CD14-positive monocyte (primary cell): ENCODE measurements at regions not wholly inside any gene's neighbourhood (a gene's known extent, or its start where the extent isn't known, plus 50 kb on each side); places are given as distances from the start of the nearest gene placed in this dataset.
"Not testable (repeated sequence)": the region's sequence is repeated elsewhere in the genome, so short reads cannot be mapped to it uniquely, and the experiment has no call there.

Experiments used
- DNase-seq, 3 donors: peaks; one replicate each; pipeline ENCODE4 v3.0.0-alpha.2; 2011 to 2022
- H2AFZ ChIP-seq: 2 replicates; pipeline ENCODE4 v1.6.0; 2012; ENCODE audit warnings: mild to moderate bottlenecking, low read depth, low read length, inconsistent platforms; ENCODE audit not compliant: insufficient read depth, poor library complexity, severe bottlenecking
- H3K27ac ChIP-seq, 2 donors: 1 replicate in 1 of 2; 2 replicates in 1 of 2; pipeline ENCODE4 v1.5.1; 2012 to 2013; ENCODE audit warnings: low read length in 2 of 2, control low read depth in 1 of 2, inconsistent platforms in 1 of 2, low read depth in 1 of 2, mild to moderate bottlenecking in 1 of 2
- H3K27me3 ChIP-seq, 2 donors: one replicate each; pipeline versions ENCODE4 v1.6.0 to v1.6.1; 2011 to 2013; ENCODE audit warnings: low read length in 2 of 2; ENCODE audit not compliant: control insufficient read depth in 2 of 2, insufficient read depth in 2 of 2
- H3K36me3 ChIP-seq, 2 donors: replicated peaks in 1 of 2; 1 replicate in 1 of 2; 2 replicates in 1 of 2; pipeline versions ENCODE4 v1.5.1 to v1.6.1; 2012 to 2013; ENCODE audit warnings: low read length in 2 of 2, control low read depth in 1 of 2, inconsistent platforms in 1 of 2, mild to moderate bottlenecking in 1 of 2; ENCODE audit not compliant: insufficient read depth in 2 of 2, control insufficient read depth in 1 of 2
- H3K4me1 ChIP-seq, 2 donors: 1 replicate in 1 of 2; 2 replicates in 1 of 2; pipeline versions ENCODE4 v1.5.1 to v1.6.1; 2012 to 2013; ENCODE audit warnings: low read length in 2 of 2, control low read depth in 1 of 2, inconsistent platforms in 1 of 2, mild to moderate bottlenecking in 1 of 2, moderate library complexity in 1 of 2; ENCODE audit not compliant: insufficient read depth in 2 of 2, control insufficient read depth in 1 of 2
- H3K4me2 ChIP-seq: replicated peaks from 2 replicates; pipeline ENCODE3; 2012; ENCODE audit warnings: low read length, moderate library complexity, mild to moderate bottlenecking; ENCODE audit not compliant: poor library complexity, severe bottlenecking; ENCODE audit errors: extremely low read depth
- H3K4me3 ChIP-seq, 3 experiments: fragments of 200-600 bp in 1 of 3; sonication (generic) in 1 of 3; replicated peaks in 1 of 3; 1 replicate in 2 of 3; 2 replicates in 1 of 3; pipeline ENCODE4 v1.5.1; 2011 to 2013; ENCODE audit warnings: low read length in 3 of 3, mild to moderate bottlenecking in 3 of 3, control low read depth in 2 of 3, low read depth in 2 of 3, inconsistent platforms in 1 of 3, moderate library complexity in 1 of 3
- H3K79me2 ChIP-seq: 2 replicates; pipeline ENCODE4 v1.6.0; 2012; ENCODE audit warnings: mild to moderate bottlenecking, control low read depth, inconsistent platforms, low read length, moderate library complexity; ENCODE audit not compliant: insufficient read depth
- H3K9ac ChIP-seq: 2 replicates; pipeline ENCODE4 v1.6.0; 2017; ENCODE audit warnings: low read length, mild to moderate bottlenecking; ENCODE audit not compliant: insufficient read depth, poor library complexity, severe bottlenecking
- H3K9me3 ChIP-seq, 2 donors: replicated peaks in 1 of 2; 1 replicate in 1 of 2; 2 replicates in 1 of 2; pipeline versions ENCODE4 v1.5.1 to v1.6.1; 2012 to 2013; ENCODE audit warnings: low read length in 2 of 2, control low read depth in 1 of 2; ENCODE audit not compliant: control insufficient read depth in 1 of 2, insufficient read depth in 1 of 2
- H4K20me1 ChIP-seq: 2 replicates; pipeline ENCODE4 v1.6.0; 2012; ENCODE audit warnings: mild to moderate bottlenecking, low read length, control low read depth, moderate library complexity; ENCODE audit not compliant: insufficient read depth
- H3K27ac Mint-ChIP-seq, 7 donors: one replicate each; pipeline ENCODE4 v1.8.0; 2020; ENCODE audit warnings: mild to moderate bottlenecking in 7 of 7, mixed read lengths in 7 of 7, moderate library complexity in 6 of 7, inconsistent platforms in 2 of 7
- H3K27me3 Mint-ChIP-seq, 3 donors: one replicate each; pipeline ENCODE4 v1.8.0; 2021 to 2022; ENCODE audit warnings: low read depth in 3 of 3, mild to moderate bottlenecking in 3 of 3, mixed read lengths in 3 of 3, moderate library complexity in 3 of 3, inconsistent platforms in 1 of 3
- H3K36me3 Mint-ChIP-seq, 2 donors: one replicate each; pipeline ENCODE4 v1.8.0; 2020; ENCODE audit warnings: mixed read lengths in 2 of 2, inconsistent platforms in 1 of 2, mild to moderate bottlenecking in 1 of 2
- H3K4me1 Mint-ChIP-seq: one replicate; pipeline ENCODE4 v1.8.0; 2020; ENCODE audit warnings: mild to moderate bottlenecking, mixed read lengths
- H3K4me3 Mint-ChIP-seq, 2 donors: one replicate each; pipeline ENCODE4 v1.8.0; 2020; ENCODE audit warnings: mild to moderate bottlenecking in 2 of 2, mixed read lengths in 2 of 2, moderate library complexity in 1 of 2
- H3K9me3 Mint-ChIP-seq, 7 donors: one replicate each; pipeline ENCODE4 v1.8.0; 2020 to 2022; ENCODE audit warnings: mixed read lengths in 7 of 7, mild to moderate bottlenecking in 6 of 7, moderate library complexity in 6 of 7, inconsistent platforms in 2 of 7
- CTCF ChIP-seq: fragments of 200-600 bp; IDR thresholded peaks from one replicate; pipeline ENCODE4 v1.8.0; 2022; ENCODE audit warnings: antibody characterized with exemption, mild to moderate bottlenecking
- WGBS: methylation state at CpG from one replicate; pipeline ENCODE4 v1.1.5; 2013; ENCODE audit warnings: missing lambda C conversion rate; ENCODE audit not compliant: insufficient coverage; 5-methylcytosine and 5-hydroxymethylcytosine counted together
- intact Hi-C, 2 donors: fragments of 100-400 bp; cut with micrococcal nuclease; formaldehyde crosslinking; loops; one replicate each; pipeline versions ENCODE4 v1.15.0 to v1.15.1; 2023

- Mint-ChIP-seq H3K27ac (no peak overlapping the region), H3K9me3 (peaks cover 8 to 19% (median 16%) of the 10 kb centered on the region in 7 donors), H3K27me3 (no peaks in the 10 kb centered on the region), H3K4me3 (no peak overlapping the region), H3K36me3 (no peaks in the 10 kb centered on the region), H3K4me1 (no peaks in the 10 kb centered on the region)
- Histone ChIP-seq H3K9ac (no peak overlapping the region), H3K9me3 (peaks cover 12 to 36% of the 10 kb centered on the region in 2 donors), H3K4me3 (no peak overlapping the region), H3K4me1 (no peaks in the 10 kb centered on the region), H3K79me2 (no peaks in the 10 kb centered on the region), H3K27ac (no peak overlapping the region), H3K27me3 (no peaks in the 10 kb centered on the region), H3K36me3 (no peaks in the 10 kb centered on the region), H4K20me1 (no peaks in the 10 kb centered on the region), H3K4me2 (no peak overlapping the region), H2AFZ (no peak overlapping the region)
- DNase-seq: no peak
- 54% methylated on average over 5 of the region's 6 CpGs for WGBS
- intact Hi-C loops: loop anchor here in 1 of 2 donors (10.0 kb wide), 1 partner anchor 60 kb away; no protein-coding TSS in a partner anchor
- no peak for TF ChIP-seq CTCF
Measured at GRCh38 chr11:50214376-50214775, 181.7 kb downstream of the OR4C45 start.

- H3K36me3 ChIP-seq: no peaks in the 10 kb centered on the region
- Mint-ChIP-seq H3K27me3 (no peaks in the 10 kb centered on the region), H3K36me3 (no peaks in the 10 kb centered on the region), H3K4me3 (no peak overlapping the region), H3K9me3 (peaks cover 2 to 22% (median 12%) of the 10 kb centered on the region in 7 donors), H3K4me1 (no peaks in the 10 kb centered on the region), H3K27ac (no peak overlapping the region)
- H3K9me3 ChIP-seq: peaks cover 16 to 23% of the 10 kb centered on the region in 2 donors
- no CpG with 5 or more reads among the region's 5 CpGs for WGBS
- no peak overlapping the region for H3K4me2 ChIP-seq
- no peak overlapping the region for H3K27ac ChIP-seq
- H4K20me1 ChIP-seq: no peaks in the 10 kb centered on the region
- no peaks in the 10 kb centered on the region for H3K79me2 ChIP-seq
- H3K4me3 ChIP-seq: no peak overlapping the region
- no peak for DNase-seq
- no peak overlapping the region for H3K9ac ChIP-seq
- intact Hi-C loops: no loop called here
- no peaks in the 10 kb centered on the region for H3K27me3 ChIP-seq
- no peak overlapping the region for H2AFZ ChIP-seq
- TF ChIP-seq CTCF: no peak
- no peaks in the 10 kb centered on the region for H3K4me1 ChIP-seq
Measured at GRCh38 chr11:50220651-50221050, 188.0 kb downstream of the OR4C45 start.

DNA sequence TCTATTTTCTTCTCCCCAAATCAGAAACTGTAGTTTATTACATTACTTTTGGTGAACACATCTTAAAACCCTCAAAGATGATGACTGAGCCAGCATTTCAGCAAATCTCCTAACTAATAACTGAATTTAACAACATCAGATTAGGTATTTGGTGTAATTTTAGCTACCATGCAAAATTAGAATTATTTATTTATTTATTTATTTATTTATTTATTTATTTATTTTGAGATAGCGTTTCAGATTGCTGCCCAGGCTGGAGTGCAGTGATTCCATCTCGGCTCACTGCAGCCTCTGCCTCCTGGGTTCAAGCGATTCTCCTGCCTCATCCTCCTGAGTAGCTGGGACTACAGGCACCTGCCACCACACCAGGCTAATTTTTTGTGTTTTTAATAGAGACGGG is 205.7 kb downstream of the OR4C45 start:
- H3K36me3 Mint-ChIP-seq, H3K27ac Mint-ChIP-seq, H3K4me2 ChIP-seq, H3K27ac ChIP-seq, H3K4me1 Mint-ChIP-seq, H3K9ac ChIP-seq, H3K4me3 ChIP-seq, H3K27me3 ChIP-seq, H3K79me2 ChIP-seq, H3K4me1 ChIP-seq, H2AFZ ChIP-seq, H3K27me3 Mint-ChIP-seq, DNase-seq, H3K36me3 ChIP-seq, intact Hi-C loops, H4K20me1 ChIP-seq, H3K4me3 Mint-ChIP-seq: not testable (repeated sequence)
- no CpG with 5 or more reads among the region's 4 CpGs for WGBS
- peaks cover 3 to 47% (median 21%) of the 10 kb centered on the region in 7 donors for H3K9me3 Mint-ChIP-seq
- peaks cover 26 to 46% of the 10 kb centered on the region in 2 donors for H3K9me3 ChIP-seq
